SU-DHL-6 (cell line): ENCODE measurements at regions not wholly inside any gene's neighbourhood (a gene's known extent, or its start where the extent isn't known, plus 50 kb on each side); places are given as distances from the start of the nearest gene placed in this dataset.

Source experiments
- CTCF ChIP-seq: fragments of 200-600 bp; sonication (generic); IDR thresholded peaks from one replicate; pipeline ENCODE4 v1.5.1; 2017; ENCODE audit warnings: antibody characterized with exemption, mild to moderate bottlenecking, low read length, moderate library complexity; ENCODE audit not compliant: insufficient read depth, poor library complexity, severe bottlenecking
- EZH2phosphoT487 ChIP-seq: fragments of 200-600 bp; sonication (generic), shearing (Covaris generic); conservative IDR thresholded peaks from 2 replicates; pipeline ENCODE4 v1.6.1; 2018; ENCODE audit warnings: mild to moderate bottlenecking, antibody characterized with exemption, low read length, moderate library complexity, mixed read lengths

- TF ChIP-seq CTCF = no peak
- TF ChIP-seq EZH2phosphoT487 = no peak
Observed at GRCh38 chr20:24048024-24048611, 59.5 kb upstream of the GGTLC1 start.
